ENCODE measurements at regions not wholly inside any gene's neighbourhood (a gene's known extent, or its start where the extent isn't known, plus 50 kb on each side); places are given as distances from the start of the nearest gene placed in this dataset.

DNA sequence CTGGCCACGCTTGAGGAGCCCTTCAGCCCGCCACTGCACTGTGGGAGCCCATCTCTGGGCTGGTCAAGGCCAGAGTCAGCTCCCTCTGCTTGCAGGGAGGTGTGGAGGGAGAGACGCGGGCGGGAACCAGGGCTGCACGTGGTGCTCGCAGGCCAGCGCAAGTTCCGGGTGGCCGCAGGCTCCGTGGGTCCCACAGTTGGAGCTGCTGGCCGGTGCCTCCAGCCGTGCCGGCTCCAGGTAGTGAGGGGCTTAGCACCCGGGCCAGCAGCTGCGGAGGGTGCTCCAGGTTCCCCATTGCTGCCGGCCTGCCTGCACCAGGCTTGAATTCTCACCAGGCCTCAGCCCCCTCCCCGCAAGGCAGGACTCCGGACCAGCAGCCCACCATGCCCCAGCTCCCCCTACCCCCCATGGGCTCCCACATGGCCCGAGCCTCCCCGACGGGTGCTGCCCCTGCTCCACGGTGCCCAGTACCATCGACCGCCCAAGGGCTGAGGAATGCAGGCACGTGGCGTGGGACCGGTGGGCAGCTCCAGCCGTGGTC is 192.8 kb upstream of the IZUMO3 start:
- Mint-ChIP-seq H3K4me1 (ENCODE audit: low read depth) (no peaks in the 10 kb centered on the region), H3K36me3 (ENCODE audit: low read depth) (no peaks in the 10 kb centered on the region), H3K4me3 (no peak overlapping the region), H3K27ac (no peak overlapping the region), H3K9me3 (peaks cover 8% of the 10 kb centered on the region), H3K27me3 (no peaks in the 10 kb centered on the region)
- ATAC-seq (ENCODE audit: poor library complexity) (no peak), DNase-seq (peak in 1 of 14 experiments; percentile 4)
- POLR2A ChIA-PET: no interaction called here
- Histone ChIP-seq H3K27me3 (ENCODE audit: control insufficient read depth in 1 of 2, insufficient read depth in 2 of 2, low read length in 2 of 2) (no peaks in the 10 kb centered on the region), H3K4me3 (ENCODE audit: low read length) (no peak overlapping the region), H3K9me3 (ENCODE audit: control insufficient read depth in 1 of 2, insufficient read depth in 1 of 2, low read length in 2 of 2) (peaks cover 6 to 17% of the 10 kb centered on the region in 2 experiments), H3K27ac (ENCODE audit: low read depth in 1 of 2, low read length in 2 of 2) (no peak overlapping the region), H3K36me3 (ENCODE audit: insufficient read depth, low read length) (no peaks in the 10 kb centered on the region), H3K4me1 (ENCODE audit: insufficient read depth, low read length) (no peaks in the 10 kb centered on the region)
- no peak for TF ChIP-seq CTCF (IDR thresholded peaks at IDR 0.05)
- intact Hi-C loops (cut with DNase I, micrococcal nuclease): no loop called here
- CTCF ChIA-PET: no interaction called here

- no peak overlapping the region for H3K27ac Mint-ChIP-seq
- peaks cover 11% of the 10 kb centered on the region for H3K9me3 Mint-ChIP-seq
- ChIA-PET POLR2A (no interaction called here), CTCF (no interaction called here)
- no peaks in the 10 kb centered on the region for H3K27me3 Mint-ChIP-seq
- H3K4me1 Mint-ChIP-seq (ENCODE audit: low read depth): no peaks in the 10 kb centered on the region
- H3K36me3 Mint-ChIP-seq (ENCODE audit: low read depth): no peaks in the 10 kb centered on the region
- Histone ChIP-seq H3K27me3 (ENCODE audit: control insufficient read depth in 1 of 2, insufficient read depth in 2 of 2, low read length in 2 of 2) (no peaks in the 10 kb centered on the region), H3K27ac (ENCODE audit: low read depth in 1 of 2, low read length in 2 of 2) (no peak overlapping the region), H3K4me1 (ENCODE audit: insufficient read depth, low read length) (no peaks in the 10 kb centered on the region), H3K4me3 (ENCODE audit: low read length) (no peak overlapping the region), H3K9me3 (ENCODE audit: control insufficient read depth in 1 of 2, insufficient read depth in 1 of 2, low read length in 2 of 2) (peaks cover 5 to 10% of the 10 kb centered on the region in 2 experiments), H3K36me3 (ENCODE audit: insufficient read depth, low read length) (no peaks in the 10 kb centered on the region)
- no peak for TF ChIP-seq CTCF (IDR thresholded peaks at IDR 0.05)
- no peak for DNase-seq
- H3K4me3 Mint-ChIP-seq: no peak overlapping the region
- intact Hi-C loops (cut with DNase I, micrococcal nuclease): no loop called here
- ATAC-seq (ENCODE audit: poor library complexity): no peak
Measured at GRCh38 chr9:24731754-24732153, 186.1 kb upstream of the IZUMO3 start.

DNA sequence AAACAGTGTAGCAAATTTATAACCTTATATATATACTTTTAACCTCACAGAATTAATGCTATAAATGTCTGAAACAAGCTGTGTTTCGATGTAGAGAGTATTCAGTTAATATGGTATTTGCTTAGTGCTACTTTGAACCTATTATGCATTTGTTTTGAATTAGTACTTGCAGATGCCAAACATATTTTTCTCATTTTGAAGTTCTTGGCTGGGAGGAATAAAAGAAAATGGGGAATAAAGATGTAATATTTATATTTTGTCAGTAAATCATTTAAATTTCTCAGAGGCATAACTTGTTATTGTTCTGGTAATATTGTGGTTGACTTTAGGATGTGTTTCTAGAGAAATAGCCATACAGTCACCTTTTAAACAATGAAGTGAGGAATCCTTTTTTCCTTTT is 175.9 kb upstream of the IZUMO3 start:
- Mint-ChIP-seq H3K27ac (no peak overlapping the region), H3K4me1 (ENCODE audit: low read depth) (no peaks in the 10 kb centered on the region), H3K9me3 (peaks cover 13% of the 10 kb centered on the region), H3K4me3 (no peak overlapping the region), H3K36me3 (ENCODE audit: low read depth) (no peaks in the 10 kb centered on the region), H3K27me3 (no peaks in the 10 kb centered on the region)
- POLR2A ChIA-PET: no interaction called here
- ATAC-seq (ENCODE audit: poor library complexity): no peak
- intact Hi-C loops (cut with DNase I, micrococcal nuclease): no loop called here
- H3K36me3 ChIP-seq (ENCODE audit: insufficient read depth, low read length): no peaks in the 10 kb centered on the region
- H3K27me3 ChIP-seq (ENCODE audit: control insufficient read depth in 1 of 2, insufficient read depth in 2 of 2, low read length in 2 of 2): no peaks in the 10 kb centered on the region
- no peak overlapping the region for H3K4me3 ChIP-seq (ENCODE audit: low read length)
- no peak for TF ChIP-seq CTCF (IDR thresholded peaks at IDR 0.05)
- H3K4me1 ChIP-seq (ENCODE audit: insufficient read depth, low read length): no peaks in the 10 kb centered on the region
- CTCF ChIA-PET: no interaction called here
- peaks cover 0 to 6% of the 10 kb centered on the region in 2 experiments for H3K9me3 ChIP-seq (ENCODE audit: control insufficient read depth in 1 of 2, insufficient read depth in 1 of 2, low read length in 2 of 2)
- DNase-seq: no peak
- H3K27ac ChIP-seq (ENCODE audit: low read depth in 1 of 2, low read length in 2 of 2): no peak overlapping the region

All from CD4-positive, alpha-beta T cell (primary cell).